AG09319 (cell line): ENCODE measurements at regions not wholly inside any gene's neighbourhood (a gene's known extent, or its start where the extent isn't known, plus 50 kb on each side); places are given as distances from the start of the nearest gene placed in this dataset.

Experiments used
- DNase-seq: peaks from one replicate; pipeline ENCODE4 v3.0.0-alpha.2; 2010; ENCODE audit warnings: low read depth; ENCODE audit errors: extremely low read depth
- CTCF ChIP-seq: IDR thresholded peaks from 2 replicates; pipeline ENCODE4 v1.5.1; 2011; ENCODE audit warnings: low read depth, mild to moderate bottlenecking, inconsistent platforms, low read length, moderate library complexity

- no peak for DNase-seq
- TF ChIP-seq CTCF, result no peak
These were observed 270.7 kb upstream of the SLITRK3 start for GRCh38 chr3:165466856-165467255.

DNA sequence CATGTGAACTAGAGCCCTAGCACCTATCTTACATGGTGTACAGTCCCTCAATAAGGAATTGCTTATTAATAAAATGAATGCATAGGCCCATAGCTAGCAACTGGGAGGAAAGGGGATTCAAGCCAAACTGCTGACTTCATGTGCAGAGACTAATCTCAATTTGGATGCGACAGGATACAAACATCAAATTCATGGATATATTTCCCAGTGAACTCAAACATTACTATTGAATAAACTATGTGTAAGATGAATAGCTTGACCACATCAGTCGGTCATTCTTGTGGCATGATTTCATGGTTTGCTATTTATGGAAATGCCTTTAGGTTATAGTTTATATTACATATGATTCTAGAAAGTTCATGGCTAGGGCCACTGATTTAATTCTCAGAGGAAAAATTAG, 268.6 kb upstream of the SLITRK3 start:
- TF ChIP-seq CTCF, result no peak
- no peak for DNase-seq

DNA sequence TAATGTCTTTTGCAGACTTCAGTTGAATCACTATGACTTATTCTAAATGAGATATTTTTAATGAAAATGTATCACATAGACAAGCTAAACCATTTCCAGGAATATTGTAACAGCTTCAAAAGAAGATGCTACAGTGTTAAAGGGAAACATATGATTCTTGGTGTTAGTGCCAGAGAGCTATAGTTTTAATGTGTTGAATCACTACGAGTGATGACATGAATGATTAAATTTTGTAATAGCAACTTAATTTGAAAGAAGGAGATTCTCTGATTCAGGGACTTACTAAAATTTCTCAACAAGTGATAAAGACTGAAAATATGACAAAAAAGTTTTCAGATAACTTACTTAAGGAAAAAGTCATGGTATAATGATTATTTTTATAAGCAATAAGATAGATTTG, 267.3 kb upstream of the SLITRK3 start:
- no peak for DNase-seq

GRCh38 chr3:165462636-165463334, 266.6 kb upstream of the SLITRK3 start:
- TF ChIP-seq CTCF, result no peak
- no peak for DNase-seq

More for the DNA sequence above, 267.3 kb upstream of the SLITRK3 start:
- TF ChIP-seq CTCF, result no peak

- TF ChIP-seq CTCF, result no peak
These were observed 264.0 kb upstream of the SLITRK3 start for GRCh38 chr3:165459924-165460835.

GRCh38 chr3:165459111-165459510, 262.9 kb upstream of the SLITRK3 start:
- DNase-seq, result no peak
- TF ChIP-seq CTCF, result no peak

More at GRCh38 chr3:165459924-165460835, 264.0 kb upstream of the SLITRK3 start:
- no peak for DNase-seq

DNA sequence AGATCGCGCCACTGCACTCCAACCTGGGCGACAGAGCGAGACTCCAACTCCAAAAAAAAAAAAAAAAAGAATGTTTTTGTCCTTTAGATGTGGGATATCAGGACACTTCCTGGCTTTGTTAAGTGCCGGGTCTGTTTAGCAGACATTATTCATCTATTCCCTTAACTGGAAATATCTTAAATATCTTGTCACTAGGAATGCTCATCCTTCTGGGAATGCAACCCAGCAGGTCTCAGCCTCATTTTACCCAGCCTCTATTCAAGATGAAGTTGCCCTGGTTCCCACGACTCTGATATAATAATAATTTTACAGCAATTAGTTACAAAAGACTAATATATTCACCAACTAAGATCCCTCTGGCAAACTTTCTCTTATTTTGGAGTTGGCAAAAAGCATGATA, 260.9 kb upstream of the SLITRK3 start:
- no peak for DNase-seq
- no peak for TF ChIP-seq CTCF
